ENCODE measurements at regions not wholly inside any gene's neighbourhood (a gene's known extent, or its start where the extent isn't known, plus 50 kb on each side); places are given as distances from the start of the nearest gene placed in this dataset.

GRCh38 chr6:14736554-14736953, 509.3 kb upstream of the JARID2 start:
- H3K4me3 Mint-ChIP-seq: no peak overlapping the region
- H3K4me1 Mint-ChIP-seq: peaks cover 6% of the 10 kb centered on the region
- no peaks in the 10 kb centered on the region for H3K36me3 Mint-ChIP-seq
- H3K27me3 Mint-ChIP-seq (ENCODE audit: low read depth): peaks cover 3% of the 10 kb centered on the region
- TF ChIP-seq CTCF (IDR thresholded peaks at IDR 0.05; ENCODE audit: unreplicated experiment): no peak
- no peaks in the 10 kb centered on the region for H3K9me3 Mint-ChIP-seq
- no peak for DNase-seq (ENCODE audit: low spot score in 2 of 2, unreplicated experiment in 2 of 2)
- no peak overlapping the region for H3K27ac Mint-ChIP-seq

GRCh38 chr6:14738497-14738896, 507.4 kb upstream of the JARID2 start:
- peaks cover 3% of the 10 kb centered on the region for H3K4me1 Mint-ChIP-seq
- no peaks in the 10 kb centered on the region for H3K36me3 Mint-ChIP-seq
- H3K27me3 Mint-ChIP-seq (ENCODE audit: low read depth): no peaks in the 10 kb centered on the region
- no peak for TF ChIP-seq CTCF (IDR thresholded peaks at IDR 0.05; ENCODE audit: unreplicated experiment)
- no peak overlapping the region for H3K27ac Mint-ChIP-seq
- DNase-seq (ENCODE audit: low spot score in 2 of 2, unreplicated experiment in 2 of 2): no peak
- no peaks in the 10 kb centered on the region for H3K9me3 Mint-ChIP-seq
- H3K4me3 Mint-ChIP-seq: no peak overlapping the region

GRCh38 chr6:14738933-14739332, 506.9 kb upstream of the JARID2 start:
- Mint-ChIP-seq H3K4me1 (peaks cover 3% of the 10 kb centered on the region), H3K9me3 (no peaks in the 10 kb centered on the region), H3K36me3 (no peaks in the 10 kb centered on the region), H3K27ac (no peak overlapping the region), H3K27me3 (ENCODE audit: low read depth) (no peaks in the 10 kb centered on the region), H3K4me3 (no peak overlapping the region)
- no peak for DNase-seq (ENCODE audit: low spot score in 2 of 2, unreplicated experiment in 2 of 2)
- TF ChIP-seq CTCF (IDR thresholded peaks at IDR 0.05; ENCODE audit: unreplicated experiment): no peak

- Mint-ChIP-seq H3K27ac (no peak overlapping the region), H3K4me1 (peaks cover 3% of the 10 kb centered on the region), H3K36me3 (no peaks in the 10 kb centered on the region), H3K27me3 (ENCODE audit: low read depth) (no peaks in the 10 kb centered on the region), H3K4me3 (no peak overlapping the region), H3K9me3 (no peaks in the 10 kb centered on the region)
- TF ChIP-seq CTCF (IDR thresholded peaks at IDR 0.05; ENCODE audit: unreplicated experiment): no peak
- no peak for DNase-seq (ENCODE audit: low spot score in 2 of 2, unreplicated experiment in 2 of 2)
These were observed 506.0 kb upstream of the JARID2 start for GRCh38 chr6:14739827-14740226.

GRCh38 chr6:14742171-14742570, 503.7 kb upstream of the JARID2 start:
- H3K27ac Mint-ChIP-seq: no peak overlapping the region
- H3K36me3 Mint-ChIP-seq: no peaks in the 10 kb centered on the region
- TF ChIP-seq CTCF (IDR thresholded peaks at IDR 0.05; ENCODE audit: unreplicated experiment): no peak
- peaks cover 7% of the 10 kb centered on the region for H3K4me1 Mint-ChIP-seq
- DNase-seq (ENCODE audit: low spot score in 2 of 2, unreplicated experiment in 2 of 2): no peak
- peaks cover 8% of the 10 kb centered on the region for H3K9me3 Mint-ChIP-seq
- no peak overlapping the region for H3K4me3 Mint-ChIP-seq
- no peaks in the 10 kb centered on the region for H3K27me3 Mint-ChIP-seq (ENCODE audit: low read depth)

- Mint-ChIP-seq H3K27me3 (ENCODE audit: low read depth) (no peaks in the 10 kb centered on the region), H3K36me3 (no peaks in the 10 kb centered on the region), H3K4me1 (peaks cover 8% of the 10 kb centered on the region), H3K27ac (no peak overlapping the region), H3K4me3 (no peak overlapping the region), H3K9me3 (peaks cover 8% of the 10 kb centered on the region)
- DNase-seq (ENCODE audit: low spot score in 2 of 2, unreplicated experiment in 2 of 2): no peak
- TF ChIP-seq CTCF (IDR thresholded peaks at IDR 0.05; ENCODE audit: unreplicated experiment): no peak
These were observed 503.2 kb upstream of the JARID2 start for GRCh38 chr6:14742680-14743079.
